ENCODE measurements at regions not wholly inside any gene's neighbourhood (a gene's known extent, or its start where the extent isn't known, plus 50 kb on each side); places are given as distances from the start of the nearest gene placed in this dataset.

GRCh38 chr7:33728873-33729551 is 176.3 kb upstream of the BMPER start:
- peaks cover 0 to 2% of the 10 kb centered on the region in 2 donors for H3K9me3 Mint-ChIP-seq
- no peaks in the 10 kb centered on the region for H3K36me3 Mint-ChIP-seq
- no peak overlapping the region for H3K4me3 Mint-ChIP-seq
- Histone ChIP-seq H3K27ac (ENCODE audit: low read length) (no peak overlapping the region), H3K36me3 (ENCODE audit: control insufficient read depth, insufficient read depth, low read length) (no peaks in the 10 kb centered on the region), H3K27me3 (ENCODE audit: control insufficient read depth, insufficient read depth, low read length) (no peaks in the 10 kb centered on the region), H3K9me3 (ENCODE audit: control insufficient read depth, insufficient read depth, low read length) (no peaks in the 10 kb centered on the region), H3K4me3 (ENCODE audit: low read length) (no peak overlapping the region), H3K4me1 (ENCODE audit: control insufficient read depth, insufficient read depth, low read length) (no peaks in the 10 kb centered on the region)
- no peak for TF ChIP-seq CTCF (IDR thresholded peaks at IDR 0.05)
- H3K27ac Mint-ChIP-seq = no peak overlapping the region
- no peaks in the 10 kb centered on the region for H3K27me3 Mint-ChIP-seq (ENCODE audit: low read depth in 2 of 2)
- no peak for DNase-seq
- H3K4me1 Mint-ChIP-seq = peaks cover 24 to 27% of the 10 kb centered on the region in 2 donors
- no peak for ATAC-seq
- intact Hi-C loops (cut with micrococcal nuclease) = no loop called here
- 93% methylated on average over 16 of the region's 16 CpGs for WGBS (ENCODE audit: insufficient coverage)

GRCh38 chr7:33729726-33730125 is 175.6 kb upstream of the BMPER start:
- H3K9me3 ChIP-seq (ENCODE audit: control insufficient read depth, insufficient read depth, low read length) = no peaks in the 10 kb centered on the region
- no peaks in the 10 kb centered on the region for H3K4me1 ChIP-seq (ENCODE audit: control insufficient read depth, insufficient read depth, low read length)
- H3K4me3 ChIP-seq (ENCODE audit: low read length) = no peak overlapping the region
- WGBS (ENCODE audit: insufficient coverage) = 68% methylated on average over 3 of the region's 3 CpGs
- no peak for TF ChIP-seq CTCF (IDR thresholded peaks at IDR 0.05)
- ATAC-seq = no peak
- peaks cover 24 to 27% of the 10 kb centered on the region in 2 donors for H3K4me1 Mint-ChIP-seq
- peaks cover 0 to 2% of the 10 kb centered on the region in 2 donors for H3K9me3 Mint-ChIP-seq
- no peak overlapping the region for H3K27ac Mint-ChIP-seq
- no peaks in the 10 kb centered on the region for H3K27me3 ChIP-seq (ENCODE audit: control insufficient read depth, insufficient read depth, low read length)
- no peaks in the 10 kb centered on the region for H3K27me3 Mint-ChIP-seq (ENCODE audit: low read depth in 2 of 2)
- no peaks in the 10 kb centered on the region for H3K36me3 ChIP-seq (ENCODE audit: control insufficient read depth, insufficient read depth, low read length)
- no peak overlapping the region for H3K27ac ChIP-seq (ENCODE audit: low read length)
- no peak overlapping the region for H3K4me3 Mint-ChIP-seq
- intact Hi-C loops (cut with micrococcal nuclease) = no loop called here
- no peaks in the 10 kb centered on the region for H3K36me3 Mint-ChIP-seq
- no peak for DNase-seq

GRCh38 chr7:33730958-33731357 is 174.4 kb upstream of the BMPER start:
- Histone ChIP-seq H3K4me1 (ENCODE audit: control insufficient read depth, insufficient read depth, low read length) (no peaks in the 10 kb centered on the region), H3K27ac (ENCODE audit: low read length) (no peak overlapping the region), H3K4me3 (ENCODE audit: low read length) (no peak overlapping the region), H3K36me3 (ENCODE audit: control insufficient read depth, insufficient read depth, low read length) (no peaks in the 10 kb centered on the region), H3K27me3 (ENCODE audit: control insufficient read depth, insufficient read depth, low read length) (no peaks in the 10 kb centered on the region), H3K9me3 (ENCODE audit: control insufficient read depth, insufficient read depth, low read length) (no peaks in the 10 kb centered on the region)
- H3K36me3 Mint-ChIP-seq = no peaks in the 10 kb centered on the region
- H3K9me3 Mint-ChIP-seq = peaks cover 0 to 2% of the 10 kb centered on the region in 2 donors
- intact Hi-C loops (cut with micrococcal nuclease) = no loop called here
- no peak for TF ChIP-seq CTCF (IDR thresholded peaks at IDR 0.05)
- DNase-seq = no peak
- H3K4me1 Mint-ChIP-seq = peaks cover 15 to 20% of the 10 kb centered on the region in 2 donors
- no peak overlapping the region for H3K4me3 Mint-ChIP-seq
- H3K27me3 Mint-ChIP-seq (ENCODE audit: low read depth in 2 of 2) = no peaks in the 10 kb centered on the region
- 76% methylated on average over 4 of the region's 4 CpGs for WGBS (ENCODE audit: insufficient coverage)
- H3K27ac Mint-ChIP-seq = peak overlapping the region in 1 of 2 donors; percentile 74
- ATAC-seq = no peak

- no peak overlapping the region for H3K4me3 ChIP-seq (ENCODE audit: low read length)
- no peak for ATAC-seq
- intact Hi-C loops (cut with micrococcal nuclease) = no loop called here
- no peak overlapping the region for H3K27ac ChIP-seq (ENCODE audit: low read length)
- Mint-ChIP-seq H3K9me3 (peaks cover 0 to 2% of the 10 kb centered on the region in 2 donors), H3K4me1 (peaks cover 15 to 19% of the 10 kb centered on the region in 2 donors), H3K36me3 (no peaks in the 10 kb centered on the region), H3K4me3 (no peak overlapping the region), H3K27ac (peak overlapping the region in 1 of 2 donors; percentile 74), H3K27me3 (ENCODE audit: low read depth in 2 of 2) (no peaks in the 10 kb centered on the region)
- no peaks in the 10 kb centered on the region for H3K27me3 ChIP-seq (ENCODE audit: control insufficient read depth, insufficient read depth, low read length)
- 86% methylated on average over 5 of the region's 5 CpGs for WGBS (ENCODE audit: insufficient coverage)
- DNase-seq = no peak
- no peaks in the 10 kb centered on the region for H3K36me3 ChIP-seq (ENCODE audit: control insufficient read depth, insufficient read depth, low read length)
- H3K9me3 ChIP-seq (ENCODE audit: control insufficient read depth, insufficient read depth, low read length) = no peaks in the 10 kb centered on the region
- TF ChIP-seq CTCF (IDR thresholded peaks at IDR 0.05) = no peak
- H3K4me1 ChIP-seq (ENCODE audit: control insufficient read depth, insufficient read depth, low read length) = no peaks in the 10 kb centered on the region
Observed at GRCh38 chr7:33731912-33732311, 173.4 kb upstream of the BMPER start.

All from natural killer cell (primary cell).